A549 (cell line): ENCODE measurements at regions not wholly inside any gene's neighbourhood (a gene's known extent, or its start where the extent isn't known, plus 50 kb on each side); places are given as distances from the start of the nearest gene placed in this dataset.

Experiments used
- REST ChIP-seq: fragments of 200-600 bp; sonication (generic); IDR thresholded peaks from 2 replicates; pipeline ENCODE4 v1.6.1; 2016; ENCODE audit warnings: antibody characterized with exemption, mild to moderate bottlenecking, moderate library complexity
- SMC3 ChIP-seq: fragments of >200 bp; sonication (Bioruptor Twin); formaldehyde crosslinking; IDR thresholded peaks from 3 replicates; pipeline ENCODE4 v1.6.1; 2018; ENCODE audit warnings: inconsistent platforms
- TF ChIP-seq, protein P1 (sequence below): fragments of >200 bp; sonication (Bioruptor Twin); formaldehyde crosslinking; IDR thresholded peaks from 3 replicates; pipeline ENCODE4 v1.5.1; 2016

GRCh38 chr5:30104872-30105596 is 1088.5 kb upstream of the CDH6 start:
- TF ChIP-seq, protein P1, sequence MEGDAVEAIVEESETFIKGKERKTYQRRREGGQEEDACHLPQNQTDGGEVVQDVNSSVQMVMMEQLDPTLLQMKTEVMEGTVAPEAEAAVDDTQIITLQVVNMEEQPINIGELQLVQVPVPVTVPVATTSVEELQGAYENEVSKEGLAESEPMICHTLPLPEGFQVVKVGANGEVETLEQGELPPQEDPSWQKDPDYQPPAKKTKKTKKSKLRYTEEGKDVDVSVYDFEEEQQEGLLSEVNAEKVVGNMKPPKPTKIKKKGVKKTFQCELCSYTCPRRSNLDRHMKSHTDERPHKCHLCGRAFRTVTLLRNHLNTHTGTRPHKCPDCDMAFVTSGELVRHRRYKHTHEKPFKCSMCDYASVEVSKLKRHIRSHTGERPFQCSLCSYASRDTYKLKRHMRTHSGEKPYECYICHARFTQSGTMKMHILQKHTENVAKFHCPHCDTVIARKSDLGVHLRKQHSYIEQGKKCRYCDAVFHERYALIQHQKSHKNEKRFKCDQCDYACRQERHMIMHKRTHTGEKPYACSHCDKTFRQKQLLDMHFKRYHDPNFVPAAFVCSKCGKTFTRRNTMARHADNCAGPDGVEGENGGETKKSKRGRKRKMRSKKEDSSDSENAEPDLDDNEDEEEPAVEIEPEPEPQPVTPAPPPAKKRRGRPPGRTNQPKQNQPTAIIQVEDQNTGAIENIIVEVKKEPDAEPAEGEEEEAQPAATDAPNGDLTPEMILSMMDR: no peak
- TF ChIP-seq REST (no peak), SMC3 (no peak)
